Right atrium auricular region (tissue), 2 donors: ENCODE measurements at regions not wholly inside any gene's neighbourhood (a gene's known extent, or its start where the extent isn't known, plus 50 kb on each side); places are given as distances from the start of the nearest gene placed in this dataset.

ENCODE experiments used
- DNase-seq: peaks from one replicate; pipeline ENCODE4 v3.0.0-alpha.2; 2019; ENCODE audit warnings: low spot score
- H3K27ac ChIP-seq, 2 donors: fragments of 200-600 bp; sonication (generic); 1 replicate in 1 of 2; 2 replicates in 1 of 2; pipeline ENCODE4 v1.5.1; 2016 to 2019
- H3K27me3 ChIP-seq, 2 donors: fragments of 200-600 bp; sonication (generic); one replicate each; pipeline versions ENCODE4 v1.5.1 to v1.6.0; 2017 to 2019
- H3K36me3 ChIP-seq: fragments of 200-600 bp; sonication (generic); one replicate; pipeline ENCODE4 v1.5.1; 2016
- H3K4me1 ChIP-seq, 2 donors: fragments of 200-600 bp; sonication (generic); one replicate each; pipeline versions ENCODE4 v1.5.1 to v1.6.0; 2017 to 2019
- H3K4me3 ChIP-seq, 2 donors: fragments of 200-600 bp; sonication (generic); 1 replicate in 1 of 2; 2 replicates in 1 of 2; pipeline ENCODE4 v1.5.1; 2017 to 2019; ENCODE audit warnings: mild to moderate bottlenecking in 1 of 2, moderate library complexity in 1 of 2
- H3K9me3 ChIP-seq, 2 donors: fragments of 200-600 bp; sonication (generic); one replicate each; pipeline ENCODE4 v1.5.1; 2019
- TF ChIP-seq, protein P1 (sequence below), 2 donors: fragments of 200-600 bp; sonication (generic); IDR thresholded peaks; one replicate each; pipeline ENCODE4 v1.5.1; 2019; ENCODE audit warnings: antibody characterized with exemption in 2 of 2

DNA sequence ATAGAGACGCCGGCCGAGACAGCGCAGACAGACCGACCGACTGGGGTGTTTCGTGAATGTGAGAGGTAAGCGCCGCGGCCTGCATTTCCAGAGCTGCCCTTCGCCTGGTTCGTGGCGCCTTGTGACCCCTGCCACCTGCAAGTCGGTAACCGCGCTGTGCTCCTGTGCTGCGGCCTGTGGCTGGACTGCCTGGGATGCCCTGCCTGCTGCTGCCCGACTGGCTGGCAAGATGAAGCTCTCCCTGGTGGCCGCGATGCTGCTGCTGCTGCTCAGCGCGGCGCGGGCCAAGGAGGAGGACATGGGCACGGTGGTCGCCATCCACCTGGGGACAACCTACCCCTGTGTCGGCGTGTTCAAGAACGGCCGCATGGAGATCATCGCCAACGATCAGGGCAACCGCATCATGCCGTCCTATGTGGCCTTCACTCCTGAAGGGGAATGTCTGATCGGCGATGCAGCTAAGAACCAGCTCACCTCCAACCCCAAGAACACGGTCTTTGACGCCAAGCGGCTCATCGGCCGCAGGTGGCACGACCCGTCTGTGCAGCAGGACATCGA is 150.8 kb downstream of the RRAGC start:
- Histone ChIP-seq H3K9me3 (peaks cover 0 to 31% of the 10 kb centered on the region in 2 donors), H3K4me1 (no peaks in the 10 kb centered on the region), H3K27me3 (no peaks in the 10 kb centered on the region), H3K4me3 (no peak overlapping the region), H3K27ac (no peak overlapping the region), H3K36me3 (no peaks in the 10 kb centered on the region)
- no peak for DNase-seq
- TF ChIP-seq, protein P1, sequence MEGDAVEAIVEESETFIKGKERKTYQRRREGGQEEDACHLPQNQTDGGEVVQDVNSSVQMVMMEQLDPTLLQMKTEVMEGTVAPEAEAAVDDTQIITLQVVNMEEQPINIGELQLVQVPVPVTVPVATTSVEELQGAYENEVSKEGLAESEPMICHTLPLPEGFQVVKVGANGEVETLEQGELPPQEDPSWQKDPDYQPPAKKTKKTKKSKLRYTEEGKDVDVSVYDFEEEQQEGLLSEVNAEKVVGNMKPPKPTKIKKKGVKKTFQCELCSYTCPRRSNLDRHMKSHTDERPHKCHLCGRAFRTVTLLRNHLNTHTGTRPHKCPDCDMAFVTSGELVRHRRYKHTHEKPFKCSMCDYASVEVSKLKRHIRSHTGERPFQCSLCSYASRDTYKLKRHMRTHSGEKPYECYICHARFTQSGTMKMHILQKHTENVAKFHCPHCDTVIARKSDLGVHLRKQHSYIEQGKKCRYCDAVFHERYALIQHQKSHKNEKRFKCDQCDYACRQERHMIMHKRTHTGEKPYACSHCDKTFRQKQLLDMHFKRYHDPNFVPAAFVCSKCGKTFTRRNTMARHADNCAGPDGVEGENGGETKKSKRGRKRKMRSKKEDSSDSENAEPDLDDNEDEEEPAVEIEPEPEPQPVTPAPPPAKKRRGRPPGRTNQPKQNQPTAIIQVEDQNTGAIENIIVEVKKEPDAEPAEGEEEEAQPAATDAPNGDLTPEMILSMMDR (IDR thresholded peaks at IDR 0.05), result no peak

- H3K27me3 ChIP-seq, result no peaks in the 10 kb centered on the region
These were observed 158.5 kb downstream of the RRAGC start for GRCh38 chr1:38701088-38701487.

DNA sequence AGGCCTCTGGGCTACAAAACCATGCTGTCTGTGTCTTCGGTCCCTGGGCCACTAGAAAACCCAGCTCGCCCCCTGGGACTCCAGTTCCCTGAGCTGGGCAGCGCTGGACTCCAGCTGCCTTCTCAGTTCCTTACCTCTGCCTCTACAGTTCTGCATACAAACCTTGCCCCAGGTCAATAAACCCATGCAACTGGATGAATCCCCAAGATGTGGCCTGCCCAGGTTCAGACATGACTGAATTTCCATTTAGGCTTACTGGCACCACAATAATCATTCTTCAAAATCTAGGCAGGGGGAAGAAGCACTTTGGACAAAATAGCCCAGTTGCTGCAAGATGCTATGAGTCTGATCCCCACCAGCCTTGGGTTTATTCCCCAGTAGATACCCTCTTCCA is 159.5 kb downstream of the RRAGC start:
- no peak for DNase-seq
- Histone ChIP-seq H3K36me3 (no peaks in the 10 kb centered on the region), H3K9me3 (peaks cover 0 to 5% of the 10 kb centered on the region in 2 donors), H3K4me1 (no peaks in the 10 kb centered on the region), H3K27me3 (no peaks in the 10 kb centered on the region), H3K27ac (no peak overlapping the region), H3K4me3 (no peak overlapping the region)
- TF ChIP-seq, protein P1 (IDR thresholded peaks at IDR 0.05), result no peak

More at GRCh38 chr1:38701088-38701487, 158.5 kb downstream of the RRAGC start:
- TF ChIP-seq, protein P1 (IDR thresholded peaks at IDR 0.05), result no peak
- H3K4me1 ChIP-seq, result no peaks in the 10 kb centered on the region
- H3K27ac ChIP-seq, result no peak overlapping the region
- no peak for DNase-seq
- no peak overlapping the region for H3K4me3 ChIP-seq
- peaks cover 0 to 15% of the 10 kb centered on the region in 2 donors for H3K9me3 ChIP-seq
- H3K36me3 ChIP-seq, result no peaks in the 10 kb centered on the region

DNA sequence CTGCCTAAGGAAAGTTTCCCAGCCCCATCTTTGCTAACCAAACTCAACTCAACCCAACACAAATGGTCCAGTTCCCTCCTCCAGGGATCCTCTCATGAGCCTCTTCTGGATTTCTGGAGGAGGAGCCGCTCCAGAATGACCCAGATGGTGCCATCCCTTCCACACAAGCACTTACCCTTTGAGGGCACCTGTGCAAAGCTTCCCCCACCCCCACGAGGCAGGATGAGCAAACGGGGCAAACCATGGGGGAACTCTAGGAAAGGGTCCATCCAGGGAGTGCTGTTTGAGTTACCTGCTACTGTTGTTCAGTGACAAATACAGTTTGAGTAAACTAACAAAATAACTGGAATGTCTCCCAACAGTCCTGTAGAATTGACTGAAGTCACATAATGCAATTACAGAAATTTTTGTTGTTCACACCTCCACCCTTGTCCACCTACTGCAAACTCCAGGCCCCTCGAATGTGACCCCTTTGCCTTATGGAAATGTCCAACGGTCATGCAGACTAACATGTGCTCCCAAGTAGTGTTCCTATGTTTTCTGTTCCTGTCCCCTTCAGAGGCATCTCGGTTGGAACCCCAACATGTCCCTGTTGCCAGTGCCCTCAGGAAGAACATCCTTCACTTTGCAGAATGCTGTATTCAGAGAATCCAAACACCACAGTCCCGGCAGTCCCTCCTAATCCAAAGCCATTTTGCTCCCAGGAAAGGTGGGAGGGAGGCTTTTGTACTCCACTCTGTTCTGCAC is 160.1 kb downstream of the RRAGC start:
- DNase-seq, result no peak
- Histone ChIP-seq H3K27me3 (no peaks in the 10 kb centered on the region), H3K4me3 (no peak overlapping the region), H3K9me3 (no peaks in the 10 kb centered on the region), H3K36me3 (no peaks in the 10 kb centered on the region), H3K27ac (no peak overlapping the region), H3K4me1 (no peaks in the 10 kb centered on the region)
- TF ChIP-seq, protein P1 (IDR thresholded peaks at IDR 0.05), result no peak

DNA sequence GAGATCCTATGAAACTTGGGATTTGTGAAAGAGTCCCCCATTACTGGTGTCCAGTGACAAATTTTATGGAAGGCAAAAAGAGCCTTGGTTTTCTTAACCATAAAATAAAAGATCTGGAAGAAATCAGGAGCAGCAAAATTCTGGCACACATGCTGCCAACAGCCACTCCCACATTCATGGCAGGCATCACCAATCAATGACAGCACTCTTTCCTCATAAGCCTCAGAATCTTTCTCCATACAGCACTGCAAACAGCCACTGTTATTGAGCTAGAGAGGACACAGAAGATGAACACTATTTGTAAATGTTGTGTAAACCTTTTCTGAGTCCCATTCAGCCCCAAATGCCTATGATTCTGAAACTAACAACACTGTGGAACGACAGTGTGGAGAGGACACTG is 162.2 kb downstream of the RRAGC start:
- H3K27me3 ChIP-seq, result no peaks in the 10 kb centered on the region
- TF ChIP-seq, protein P1 (IDR thresholded peaks at IDR 0.05), result no peak
- no peak overlapping the region for H3K27ac ChIP-seq
- no peak overlapping the region for H3K4me3 ChIP-seq
- DNase-seq, result no peak
- no peaks in the 10 kb centered on the region for H3K36me3 ChIP-seq
- no peaks in the 10 kb centered on the region for H3K9me3 ChIP-seq
- no peaks in the 10 kb centered on the region for H3K4me1 ChIP-seq
